ENCODE measurements at regions not wholly inside any gene's neighbourhood (a gene's known extent, or its start where the extent isn't known, plus 50 kb on each side); places are given as distances from the start of the nearest gene placed in this dataset.
A peak's percentile ranks its signal among the peaks of the same experiment; 100 is the strongest.

GRCh38 chrX:15191830-15192229 is 78.1 kb downstream of the ASB9 start:
- no peak for DNase-seq

GRCh38 chrX:15188039-15188438 is 81.8 kb downstream of the ASB9 start:
- no peak for DNase-seq

DNA sequence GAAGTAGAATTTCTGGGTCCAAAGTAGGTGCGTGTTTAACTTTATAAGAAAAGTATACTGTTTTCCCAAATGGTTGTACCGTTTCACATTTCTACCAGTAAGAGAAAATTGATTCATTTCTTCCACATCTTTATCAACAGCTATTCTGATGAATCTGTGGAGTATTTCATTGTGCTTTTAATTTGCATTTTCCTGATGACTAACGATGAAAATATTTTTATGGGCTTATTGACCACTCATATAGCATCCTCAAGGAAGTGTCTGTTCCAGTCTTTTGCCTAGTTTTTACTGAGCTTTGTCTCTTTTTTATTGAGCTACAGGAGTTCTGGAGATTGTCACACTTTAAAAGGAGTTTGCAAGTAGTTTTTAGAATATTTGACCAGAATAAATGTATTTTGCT is 92.6 kb downstream of the ASB9 start:
- DNase-seq: no peak

DNA sequence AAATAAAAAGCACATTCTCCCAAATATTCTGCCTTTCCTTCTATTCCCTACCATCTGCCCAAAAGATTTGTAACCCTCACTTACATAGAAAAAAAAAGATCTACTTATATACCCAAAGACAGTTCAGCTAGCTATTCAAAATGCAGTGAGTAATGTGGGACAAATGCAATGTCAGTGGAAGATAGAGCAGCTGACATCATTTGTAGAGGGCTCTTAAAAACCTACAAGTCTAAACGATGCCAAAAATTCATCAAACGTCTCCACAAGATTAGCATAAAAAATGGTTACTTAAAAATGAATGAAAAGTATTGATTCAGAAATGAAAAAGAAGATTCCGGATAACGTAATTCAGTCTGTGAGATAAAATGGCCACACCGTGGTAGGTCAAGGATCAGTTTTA is 96.5 kb downstream of the ASB9 start:
- no peak for DNase-seq

GRCh38 chrX:15170927-15171326 is 99.0 kb downstream of the ASB9 start:
- DNase-seq: no peak

DNA sequence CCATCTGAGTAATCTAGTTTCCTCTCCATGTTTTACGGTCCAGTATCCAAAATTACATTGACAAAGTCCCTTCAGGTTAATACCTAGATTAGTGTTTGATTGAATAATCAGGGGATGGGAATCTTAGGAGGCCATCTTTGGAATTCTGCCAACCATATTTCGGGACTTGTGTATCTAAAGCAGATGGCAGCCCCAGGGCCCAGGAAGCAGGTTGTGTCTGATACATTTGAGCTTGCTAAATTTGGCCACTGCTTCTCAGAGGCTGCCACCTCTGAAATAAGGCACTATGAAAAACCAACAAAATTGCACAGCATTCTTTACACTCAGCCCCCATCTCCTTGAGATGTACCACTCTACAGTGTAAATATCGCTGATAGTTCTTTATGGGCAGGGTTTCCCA is 102.1 kb downstream of the ASB9 start:
- DNase-seq: no peak

DNA sequence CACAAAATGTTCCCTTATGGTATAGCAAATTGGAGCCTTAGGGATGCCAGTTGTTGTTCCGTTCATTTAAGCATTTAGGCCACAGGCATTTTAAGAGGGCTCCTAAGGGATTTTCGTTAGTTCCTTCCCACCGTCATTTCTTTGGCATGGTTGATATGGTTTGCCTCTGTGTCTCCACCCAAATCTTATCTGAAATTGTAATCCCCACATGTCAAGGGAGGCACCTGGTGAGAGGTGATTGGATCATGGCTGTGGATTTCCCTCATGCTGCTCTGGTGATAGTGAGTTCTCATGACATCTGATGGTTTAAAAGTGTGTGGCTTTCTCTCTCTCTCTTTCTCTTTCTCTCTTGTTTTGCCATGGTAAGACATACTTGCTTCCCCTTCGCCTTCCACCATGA is 104.1 kb downstream of the ASB9 start:
- DNase-seq: no peak

DNA sequence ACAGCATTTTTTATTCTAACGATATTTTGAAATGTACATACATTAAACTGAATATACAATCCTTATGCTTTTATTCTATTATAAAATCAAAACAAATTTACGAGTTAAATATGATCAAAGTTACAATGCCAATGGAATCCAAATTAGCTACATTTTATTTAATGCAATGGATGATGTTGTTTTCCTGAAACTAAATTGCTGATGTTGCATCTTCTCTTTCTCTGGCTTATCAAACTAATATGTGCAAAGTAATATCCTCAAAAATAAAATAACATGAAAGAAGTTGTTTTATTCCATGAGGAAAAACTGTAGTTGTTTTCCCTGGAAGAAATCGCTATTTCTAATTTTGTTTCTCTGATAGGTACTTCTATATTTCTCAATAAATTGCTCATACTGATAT is 106.8 kb downstream of the ASB9 start:
- DNase-seq: no peak

DNA sequence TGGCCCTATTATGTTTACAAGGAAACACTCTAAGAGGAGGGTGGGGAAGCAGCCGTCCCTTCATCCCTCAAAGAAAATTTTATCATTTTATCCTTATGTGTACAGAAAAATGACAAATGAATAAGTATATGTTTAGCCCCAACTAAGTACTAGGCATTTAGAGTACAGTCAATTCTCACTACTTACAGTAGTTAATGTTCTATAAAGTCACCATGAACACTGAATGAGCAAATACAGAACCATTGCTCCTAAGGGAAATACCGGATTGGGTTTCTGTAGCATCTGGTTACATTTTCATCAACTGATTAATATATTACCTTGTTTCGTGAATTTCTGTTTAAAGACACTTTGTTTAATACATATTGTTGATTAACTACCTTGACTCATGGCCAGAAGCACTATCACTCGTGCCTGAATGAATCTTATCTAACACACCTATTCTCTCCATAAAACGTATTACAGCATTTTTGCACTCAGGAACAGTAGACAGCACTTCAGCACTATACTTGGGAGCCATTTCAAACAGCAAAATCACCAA is 109.3 kb downstream of the ASB9 start:
- no peak for DNase-seq

DNA sequence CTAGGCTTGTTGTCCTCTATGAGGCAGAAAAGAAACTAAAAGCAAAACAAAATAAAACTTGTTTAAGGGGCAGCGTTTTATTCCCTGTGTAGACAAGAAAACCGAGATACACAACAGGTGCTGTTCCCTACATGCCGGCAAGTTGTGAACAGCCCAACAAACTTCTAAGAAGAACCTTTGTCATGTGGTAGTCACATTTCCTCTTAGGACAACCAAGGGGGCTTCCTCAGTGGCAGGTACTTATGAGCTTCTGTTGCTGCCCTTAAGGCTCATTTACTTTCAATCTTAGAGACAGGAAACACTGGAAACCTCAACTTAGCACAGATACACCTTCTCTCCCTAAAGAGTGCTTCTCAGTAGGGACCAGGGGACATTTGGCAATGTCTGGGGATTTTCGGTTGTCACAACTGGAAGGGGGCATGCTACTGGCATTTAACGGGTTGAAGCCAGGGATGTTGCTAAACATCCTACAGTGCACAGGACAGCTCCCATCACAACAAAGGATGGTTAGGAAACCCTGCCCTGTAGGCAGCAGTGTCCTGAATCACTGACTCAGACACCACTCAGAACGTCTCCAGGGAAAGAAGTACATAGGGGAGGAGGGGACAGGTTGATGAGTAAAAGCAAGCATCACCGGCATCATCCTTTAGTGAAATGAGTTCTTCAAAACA is 111.0 kb downstream of the ASB9 start:
- DNase-seq: peak; percentile 52

DNA sequence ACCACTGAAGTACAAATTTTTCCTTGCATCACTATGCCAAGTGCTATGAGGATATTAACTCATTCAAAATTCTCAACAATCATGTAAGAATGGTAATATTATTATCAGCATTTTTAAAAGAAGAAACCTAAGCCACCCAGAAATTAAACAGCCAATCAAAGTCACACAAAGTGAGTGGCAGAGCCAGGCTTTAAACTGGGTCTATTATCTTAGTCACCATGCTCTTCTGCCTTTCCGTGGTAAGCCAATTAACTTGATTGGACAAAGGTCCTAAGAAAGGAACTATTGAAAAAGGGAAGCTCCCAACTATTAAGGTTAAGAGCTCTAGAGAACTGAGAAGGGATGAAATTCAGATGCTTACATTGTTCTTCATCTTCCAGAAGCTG is 111.5 kb downstream of the ASB9 start:
- no peak for DNase-seq

DNA sequence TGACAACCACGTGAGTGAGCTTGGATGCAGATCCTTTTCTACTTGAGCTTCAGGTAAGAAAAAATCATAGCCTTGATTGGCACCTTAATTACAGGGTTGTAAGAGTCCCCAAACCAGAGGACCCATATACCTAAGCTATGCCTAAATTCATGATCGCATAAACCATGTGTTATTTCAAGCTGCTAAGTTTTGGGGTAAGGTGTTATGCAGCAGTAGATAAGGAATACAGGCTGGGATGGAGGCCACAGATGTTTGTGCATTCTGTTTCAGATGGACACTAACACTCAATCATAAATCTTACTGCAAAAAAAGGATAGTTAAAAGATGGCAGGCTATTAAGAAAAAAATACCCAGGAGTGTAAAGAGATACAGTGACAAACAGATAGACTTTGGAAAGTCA is 112.3 kb downstream of the ASB9 start:
- DNase-seq: no peak

DNA sequence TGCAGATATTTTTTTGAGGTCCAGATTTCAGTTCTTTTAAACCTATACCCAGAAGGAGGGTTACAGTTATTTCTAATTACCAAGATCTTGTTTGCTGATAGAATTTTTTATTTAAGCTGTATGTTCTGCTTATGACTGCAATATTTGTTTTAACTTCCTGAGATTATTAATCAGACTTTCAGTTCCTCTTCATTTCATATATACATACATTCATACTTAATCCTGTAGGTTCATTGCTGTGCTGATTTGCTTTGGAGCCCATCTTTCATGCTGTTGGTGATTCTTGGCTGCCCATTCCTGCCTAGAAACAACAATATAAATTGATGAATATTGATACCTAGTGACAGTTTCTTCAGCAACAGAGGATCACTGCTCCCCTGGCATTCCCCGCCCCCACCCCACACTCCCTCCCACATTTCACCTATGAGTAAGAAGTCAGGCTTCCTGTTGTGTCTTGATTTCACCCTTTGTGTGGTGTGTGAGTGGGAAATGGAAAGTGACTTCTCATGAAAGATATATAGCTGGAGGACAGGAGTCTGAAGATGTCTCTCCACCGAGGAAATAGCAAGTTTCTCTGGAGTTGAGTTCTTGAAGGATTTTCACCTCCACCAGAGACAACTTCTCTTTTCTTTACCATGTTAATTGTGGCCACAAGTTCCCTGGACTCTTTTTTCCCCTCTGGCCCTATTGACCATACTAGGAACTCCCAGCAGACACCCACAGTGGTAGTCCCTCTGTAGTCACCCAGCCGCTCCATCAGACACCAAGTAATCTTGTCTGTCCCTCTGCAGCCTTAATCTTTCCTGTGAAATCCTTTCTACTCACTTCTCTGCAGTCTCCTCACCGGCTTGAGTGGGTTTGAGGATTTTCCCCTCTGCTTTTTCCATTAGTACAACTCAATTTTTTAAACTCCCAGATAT is 118.4 kb downstream of the ASB9 start:
- no peak for DNase-seq

DNA sequence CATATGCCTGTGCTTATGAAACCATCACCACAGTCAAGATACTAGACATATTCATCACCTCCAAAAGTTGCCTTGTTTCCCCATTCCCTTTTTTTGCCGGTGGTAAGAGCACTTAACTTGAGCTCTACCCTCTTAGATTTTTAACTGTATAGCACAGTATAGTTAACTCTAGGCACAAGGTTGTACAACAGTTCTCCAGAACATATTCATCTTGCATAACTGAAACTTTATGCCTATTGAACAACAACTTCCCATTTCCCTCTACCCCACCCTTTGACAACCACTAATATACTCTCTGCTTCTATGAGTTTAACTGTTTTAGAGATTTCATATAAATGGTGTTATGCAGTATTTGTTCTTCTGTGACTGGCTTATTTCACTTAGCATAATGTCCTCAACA is 119.3 kb downstream of the ASB9 start:
- no peak for DNase-seq

GRCh38 chrX:15146515-15146914 is 123.4 kb downstream of the ASB9 start:
- peak; percentile 57 for DNase-seq

GRCh38 chrX:15143825-15144121 is 126.1 kb downstream of the ASB9 start:
- no peak for DNase-seq

- DNase-seq: peak; percentile 55
Measured at GRCh38 chrX:15143050-15143824, 126.6 kb downstream of the ASB9 start.

GRCh38 chrX:15142084-15142715 is 127.7 kb downstream of the ASB9 start:
- DNase-seq: no peak

DNA sequence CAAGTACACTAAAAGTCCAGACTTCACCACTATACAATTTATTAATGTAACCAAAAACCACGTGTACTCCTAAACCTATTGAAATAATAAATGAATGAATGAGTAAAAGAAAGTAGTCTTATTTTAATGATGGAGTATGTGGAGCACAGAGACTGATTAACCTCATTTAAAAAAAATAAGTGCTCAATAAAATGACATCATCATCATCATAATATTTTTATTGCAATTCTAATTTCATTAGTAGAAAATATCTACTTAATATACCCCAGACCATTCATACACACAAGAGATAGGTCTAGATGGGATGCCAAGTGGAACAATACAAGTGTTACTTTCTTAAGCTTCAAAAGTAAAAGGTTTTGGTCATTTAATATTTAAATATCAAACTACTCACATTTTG is 133.1 kb downstream of the ASB9 start:
- no peak for DNase-seq

- DNase-seq: no peak
Measured at GRCh38 chrX:15129412-15129811, 140.5 kb downstream of the ASB9 start.

GRCh38 chrX:15128861-15129260 is 141.0 kb downstream of the ASB9 start:
- DNase-seq: no peak

GRCh38 chrX:15127010-15127409 is 142.9 kb downstream of the ASB9 start:
- no peak for DNase-seq

GRCh38 chrX:15116900-15117299 is 153.0 kb downstream of the ASB9 start:
- DNase-seq: no peak

Measured in activated CD8-positive, alpha-beta memory T cell treated with anti-CD3 and anti-CD28 coated beads, Interleukin-2, amount 50 U/mL, for 48 hours (primary cell).